Femur (tissue), 1 donor: ENCODE measurements at regions not wholly inside any gene's neighbourhood (a gene's known extent, or its start where the extent isn't known, plus 50 kb on each side); places are given as distances from the start of the nearest gene placed in this dataset.
"Not testable (repeated sequence)": the region's sequence is repeated elsewhere in the genome, so short reads cannot be mapped to it uniquely, and the experiment has no call there.

Source experiments
- DNase-seq: peaks from one replicate; pipeline ENCODE4 v3.0.0-alpha.2; 2017

GRCh38 chr20:60097285-60097684, 139.1 kb downstream of the CDH26 start:
- DNase-seq: no peak

- no peak for DNase-seq
These were observed 142.6 kb downstream of the CDH26 start for GRCh38 chr20:60100780-60101179.

GRCh38 chr20:60101201-60101890, 143.1 kb downstream of the CDH26 start:
- DNase-seq: no peak

DNA sequence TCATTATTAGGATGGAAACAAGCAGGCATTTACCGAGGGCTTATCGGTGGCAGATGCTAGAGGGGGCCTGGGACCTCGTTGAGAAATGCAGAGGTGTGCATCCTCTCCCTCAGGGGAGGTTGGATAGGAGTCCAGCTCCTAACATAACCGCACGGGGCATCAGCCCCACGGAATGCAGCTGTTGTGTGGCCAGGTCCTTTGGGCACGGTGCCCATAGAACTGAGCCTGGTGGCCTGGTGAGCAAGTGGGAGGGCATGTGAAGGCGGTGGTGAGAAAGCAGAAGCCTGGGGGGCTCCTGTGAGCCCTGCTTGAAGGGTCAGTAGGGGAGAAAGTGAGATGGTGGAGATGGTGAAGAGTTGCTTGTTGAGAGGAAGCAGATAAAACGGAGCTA, 143.7 kb downstream of the CDH26 start:
- DNase-seq: no peak

- no peak for DNase-seq
These were observed 144.5 kb downstream of the CDH26 start for GRCh38 chr20:60102665-60103210.

DNA sequence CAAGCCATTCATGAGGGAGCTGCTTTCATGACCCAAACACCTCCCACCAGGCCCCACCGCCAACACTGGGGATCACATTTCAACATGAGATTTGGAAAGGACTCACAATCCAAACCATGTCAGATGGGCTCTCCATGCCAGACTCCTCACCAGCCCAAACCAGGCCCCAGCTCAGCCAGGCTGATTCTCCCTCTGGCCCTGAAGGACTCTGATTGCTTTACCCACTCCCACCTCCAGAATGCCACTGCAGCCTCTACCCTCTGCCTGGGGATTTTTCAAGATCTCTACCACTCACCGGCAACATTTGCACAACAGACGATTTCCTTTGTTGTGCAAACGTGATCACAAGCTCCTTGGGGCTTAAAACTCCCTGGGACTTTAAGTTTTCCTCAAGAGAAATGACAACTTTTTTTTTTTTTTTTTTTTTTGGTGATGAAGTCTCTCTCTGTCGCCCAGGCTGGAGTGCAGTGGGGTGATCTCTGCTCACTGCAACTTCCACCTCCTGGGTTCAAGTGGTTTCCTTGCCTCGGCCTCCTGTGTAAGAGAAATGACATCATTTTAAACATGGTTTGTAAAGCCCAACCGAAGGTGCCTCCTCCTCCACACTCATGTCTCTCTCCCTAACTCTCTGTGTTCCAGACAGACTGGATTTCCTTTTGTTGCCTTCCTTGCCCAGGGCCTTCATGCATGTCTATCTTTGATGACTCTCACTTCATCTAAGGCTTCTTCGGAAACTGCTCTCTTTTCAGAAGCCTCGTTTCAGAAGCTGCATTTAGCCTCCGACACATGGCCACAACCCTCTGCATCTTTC, 147.0 kb downstream of the CDH26 start:
- no peak for DNase-seq

DNA sequence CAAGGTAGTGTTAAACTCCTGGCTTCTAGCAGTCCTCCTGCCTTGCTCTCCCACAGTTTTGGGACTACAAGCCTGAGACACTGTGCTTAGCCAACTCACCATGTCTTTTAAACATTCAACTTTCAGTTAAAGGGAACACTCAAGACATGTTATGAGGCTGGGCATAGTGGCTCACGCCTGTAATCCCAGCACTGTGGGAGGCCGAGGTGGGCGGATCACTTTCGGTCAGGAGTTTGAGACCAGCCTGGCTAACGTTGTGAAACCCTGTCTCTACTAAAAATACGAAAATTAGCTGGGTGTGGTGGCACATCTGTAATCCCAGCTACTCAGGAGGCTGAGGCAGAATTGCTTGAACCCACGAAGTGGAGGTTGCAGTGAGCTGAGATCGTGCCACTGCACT, 148.0 kb downstream of the CDH26 start:
- not testable (repeated sequence) for DNase-seq

- DNase-seq: no peak
These were observed 149.6 kb downstream of the CDH26 start for GRCh38 chr20:60107621-60108390.

GRCh38 chr20:60108397-60108796, 150.2 kb downstream of the CDH26 start:
- no peak for DNase-seq

- no peak for DNase-seq
These were observed 155.0 kb downstream of the CDH26 start for GRCh38 chr20:60113024-60113724.

- no peak for DNase-seq
These were observed 155.5 kb downstream of the CDH26 start for GRCh38 chr20:60113771-60114170.

GRCh38 chr20:60115451-60115850, 157.2 kb downstream of the CDH26 start:
- DNase-seq: no peak

GRCh38 chr20:60116128-60116909, 158.1 kb downstream of the CDH26 start:
- no peak for DNase-seq

GRCh38 chr20:60117065-60117464, 158.8 kb downstream of the CDH26 start:
- DNase-seq: no peak

GRCh38 chr20:60121903-60122302, 163.7 kb downstream of the CDH26 start:
- no peak for DNase-seq

- DNase-seq: no peak
These were observed 164.4 kb downstream of the CDH26 start for GRCh38 chr20:60122671-60123070.

DNA sequence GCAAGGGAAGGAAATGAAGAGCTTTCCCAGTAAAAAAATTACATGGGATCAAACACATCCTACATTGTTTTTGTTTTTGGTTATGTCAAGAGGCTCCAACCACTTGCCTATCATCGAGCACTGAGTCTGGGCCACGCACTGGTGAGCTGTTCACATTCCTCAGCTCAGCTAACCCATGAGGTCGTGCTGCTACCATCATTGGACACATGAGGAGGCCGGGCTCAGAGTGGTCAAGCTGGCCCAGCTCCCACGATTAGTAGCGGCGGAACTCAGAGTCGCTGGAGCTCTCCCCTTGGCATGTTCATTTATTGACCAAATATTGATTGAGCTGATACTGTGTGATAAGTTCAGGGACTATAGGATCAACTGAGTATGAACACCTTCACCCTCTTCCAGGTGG, 164.9 kb downstream of the CDH26 start:
- no peak for DNase-seq

GRCh38 chr20:60123652-60124051, 165.4 kb downstream of the CDH26 start:
- no peak for DNase-seq

- no peak for DNase-seq
These were observed 166.7 kb downstream of the CDH26 start for GRCh38 chr20:60124776-60125381.

- no peak for DNase-seq
These were observed 167.3 kb downstream of the CDH26 start for GRCh38 chr20:60125513-60125912.

- DNase-seq: no peak
These were observed 168.8 kb downstream of the CDH26 start for GRCh38 chr20:60126975-60127374.
